Uterus (tissue), 2 donors: ENCODE measurements at regions not wholly inside any gene's neighbourhood (a gene's known extent, or its start where the extent isn't known, plus 50 kb on each side); places are given as distances from the start of the nearest gene placed in this dataset.

Experiments
- CTCF ChIP-seq, 4 experiments: fragments of 200-600 bp in 2 of 4; fragments of 450-650 bp in 2 of 4; sonication (generic) in 2 of 4; IDR thresholded peaks; one replicate each; pipeline ENCODE4 v1.5.1; 2016 to 2019; ENCODE audit warnings: antibody characterized with exemption in 4 of 4, mild to moderate bottlenecking in 2 of 4, moderate library complexity in 1 of 4
- POLR2A ChIP-seq, 2 donors: fragments of 450-650 bp; IDR thresholded peaks; one replicate each; pipeline ENCODE4 v1.6.1; 2016; ENCODE audit warnings: antibody characterized with exemption in 2 of 2, mild to moderate bottlenecking in 1 of 2, moderate library complexity in 1 of 2

GRCh38 chr7:50837965-50838364, 55.3 kb upstream of the GRB10 start:
- TF ChIP-seq CTCF (IDR thresholded peaks at IDR 0.05) (no peak), POLR2A (IDR thresholded peaks at IDR 0.05) (no peak)
